DMS 273 (cell line): ENCODE measurements at regions not wholly inside any gene's neighbourhood (a gene's known extent, or its start where the extent isn't known, plus 50 kb on each side); places are given as distances from the start of the nearest gene placed in this dataset.

Experiments used
- DNase-seq: peaks from one replicate; lab custom pipeline; 2025; ENCODE audit not compliant: unreplicated experiment; lab: John Stamatoyannopoulos, UW

DNA sequence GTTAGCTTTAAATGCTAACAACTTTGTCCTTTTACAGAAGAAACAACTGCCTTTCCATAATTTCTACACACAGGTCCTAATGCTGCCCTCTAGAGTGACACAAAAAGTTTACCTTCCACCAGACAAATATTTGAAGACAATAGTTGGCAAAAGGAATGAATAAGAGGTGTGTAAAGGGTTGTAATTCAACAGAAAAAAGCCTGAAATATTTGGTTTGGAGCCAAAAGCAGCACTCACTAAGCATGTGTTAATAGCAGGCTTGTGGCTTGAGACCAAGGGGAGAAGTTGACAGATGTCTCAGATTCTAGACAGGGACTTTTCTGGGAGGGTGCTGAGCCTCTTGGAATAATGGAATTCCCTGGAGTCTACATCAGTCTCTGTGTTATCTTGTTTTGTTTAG is 156.2 kb upstream of the GALNT17 start:
- peak; percentile 58 for DNase-seq

DNA sequence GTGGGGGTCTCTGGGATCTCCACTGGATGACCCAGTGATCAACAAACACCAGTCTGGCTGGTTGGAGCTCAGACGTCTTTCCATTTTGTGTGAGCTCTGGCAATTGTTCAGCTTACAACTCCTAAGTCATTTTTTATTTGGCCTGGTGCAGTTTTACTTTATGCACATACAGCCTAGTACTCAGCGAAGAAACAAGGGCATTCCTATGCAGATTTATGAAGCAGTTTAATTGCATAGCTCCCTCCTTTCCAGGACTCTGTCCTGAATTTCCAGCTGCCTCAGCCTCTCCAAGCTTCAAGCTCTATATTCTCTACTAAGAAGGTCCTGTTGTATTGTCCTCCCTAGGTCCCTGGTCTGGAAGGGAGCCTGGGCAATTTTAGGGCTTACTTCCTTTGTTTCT is 145.6 kb upstream of the GALNT17 start:
- no peak for DNase-seq

DNA sequence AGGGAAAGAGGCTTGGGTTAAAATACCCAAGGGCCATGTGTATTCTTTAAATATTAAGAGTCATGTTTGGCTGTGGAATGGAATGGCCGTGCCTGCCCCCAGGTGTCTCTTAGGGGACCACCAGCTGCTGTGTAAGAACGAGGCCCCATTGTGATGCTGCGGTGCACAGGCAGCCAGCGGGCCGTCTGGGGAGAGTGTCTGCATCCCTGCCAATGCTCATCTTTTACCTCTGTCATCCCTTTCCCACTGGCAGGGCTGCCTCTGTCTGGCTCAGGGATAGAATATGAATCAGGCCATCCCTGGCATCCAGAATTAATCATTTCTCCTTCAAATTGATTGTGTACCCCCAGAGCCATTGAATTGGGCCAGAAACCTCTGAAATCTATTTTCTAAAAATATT is 137.8 kb upstream of the GALNT17 start:
- DNase-seq, result no peak

DNA sequence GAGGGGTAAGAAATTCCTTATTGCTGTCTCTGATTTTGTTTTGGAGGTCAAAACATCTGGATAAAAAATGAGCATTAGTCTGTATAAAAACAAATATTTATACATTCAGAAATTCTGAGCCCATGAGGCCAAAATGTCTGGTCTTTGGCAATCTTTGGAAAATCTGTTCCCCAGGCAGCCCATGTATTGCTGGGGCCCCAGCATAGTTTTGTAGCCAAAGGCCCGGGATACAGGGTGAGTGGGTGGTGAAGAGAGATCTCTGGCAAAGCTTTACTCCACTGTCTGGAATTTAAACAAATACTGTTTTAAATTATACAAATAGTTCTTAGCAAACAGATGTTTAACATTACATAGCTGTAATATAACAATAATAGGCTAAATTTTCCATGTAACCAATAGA is 134.7 kb upstream of the GALNT17 start:
- no peak for DNase-seq

DNA sequence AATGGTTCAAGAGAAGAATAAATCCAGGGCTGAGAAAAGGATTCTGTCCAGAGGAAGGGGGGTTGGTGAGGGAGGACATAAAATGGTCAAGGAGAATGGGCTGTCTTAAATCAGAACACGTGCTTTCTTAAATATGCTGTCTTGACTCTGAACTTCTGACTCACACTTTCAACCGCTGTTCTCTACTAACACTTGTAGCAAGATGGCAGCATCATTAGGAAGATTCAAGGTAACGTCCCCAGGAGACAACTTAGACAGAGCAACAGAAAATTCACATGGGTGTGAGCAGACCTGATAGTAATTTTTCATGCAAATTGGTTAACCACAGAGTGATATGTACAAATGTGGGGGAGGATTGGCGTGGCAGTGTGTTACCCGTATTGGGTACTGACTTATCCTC is 126.8 kb upstream of the GALNT17 start:
- no peak for DNase-seq

DNA sequence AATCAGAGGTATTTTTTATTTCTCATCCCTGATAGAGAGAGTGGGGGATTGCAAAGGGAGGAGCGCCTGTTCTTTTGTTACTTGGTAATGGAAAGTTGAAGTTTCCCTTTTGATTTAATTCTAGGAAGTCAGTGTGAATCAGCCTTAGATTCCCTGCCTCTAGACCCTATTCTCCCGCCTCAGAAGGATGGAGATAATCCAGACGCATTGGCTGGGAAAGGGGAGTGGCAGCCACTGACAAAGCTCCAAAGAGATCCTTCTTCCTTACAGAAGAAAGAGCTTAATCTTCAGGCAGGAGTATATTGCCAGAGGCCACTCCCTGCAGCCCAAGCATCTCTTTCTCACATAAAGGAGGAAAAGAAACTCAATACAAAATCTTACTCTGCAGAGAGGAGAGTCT is 122.3 kb upstream of the GALNT17 start:
- DNase-seq, result no peak

DNA sequence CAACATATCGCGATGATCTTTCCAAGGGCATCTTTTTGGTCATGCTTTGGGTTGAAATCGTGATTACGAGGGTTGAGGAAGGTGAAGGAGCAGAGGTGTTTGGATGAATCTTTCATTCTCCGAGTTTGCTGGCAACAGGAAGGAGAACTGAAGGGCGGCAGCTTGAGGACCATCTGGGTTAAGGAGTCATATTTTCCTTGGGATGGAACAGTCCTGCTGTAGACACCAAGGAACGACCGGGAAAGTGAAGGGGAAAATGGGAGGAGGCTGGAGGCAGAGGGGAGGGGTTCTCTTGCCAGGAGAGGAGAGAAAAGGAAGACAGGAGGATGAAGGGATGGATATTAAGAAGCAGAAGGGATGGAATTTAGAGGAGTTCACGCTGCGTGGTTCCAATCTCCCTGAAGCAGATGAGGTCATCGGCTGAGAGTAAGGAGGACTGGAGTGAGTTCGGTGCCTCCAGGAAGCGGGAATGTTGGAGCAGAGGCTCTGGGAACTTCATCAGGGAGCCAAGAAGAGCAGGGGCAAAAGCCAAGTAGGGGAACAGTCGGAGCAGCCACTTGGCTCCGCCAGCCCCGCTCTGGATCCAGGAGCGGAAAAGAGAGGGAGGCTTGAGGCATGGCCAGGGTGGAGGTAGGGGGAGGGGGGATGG is 116.6 kb upstream of the GALNT17 start:
- peak; percentile 46 for DNase-seq

DNA sequence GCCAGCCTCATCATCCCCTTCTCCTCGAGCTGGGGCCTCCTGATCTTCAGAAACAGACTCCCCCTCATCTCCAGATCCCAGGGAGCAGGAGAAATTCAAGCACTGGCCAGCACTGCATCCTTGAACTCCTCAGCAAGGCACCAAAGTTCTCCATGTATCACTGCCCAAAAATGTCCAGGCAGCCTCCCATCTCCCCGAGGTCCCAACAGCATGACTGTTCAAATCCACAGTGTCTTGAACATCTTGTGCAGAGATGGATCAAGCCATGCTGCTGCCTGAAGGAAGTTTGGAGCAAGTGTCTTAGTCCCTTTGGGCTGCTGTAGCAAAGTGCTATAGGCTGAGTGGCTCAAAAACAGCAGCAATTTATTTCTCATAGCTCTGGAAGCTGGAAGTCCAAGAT is 115.5 kb upstream of the GALNT17 start:
- DNase-seq, result no peak

DNA sequence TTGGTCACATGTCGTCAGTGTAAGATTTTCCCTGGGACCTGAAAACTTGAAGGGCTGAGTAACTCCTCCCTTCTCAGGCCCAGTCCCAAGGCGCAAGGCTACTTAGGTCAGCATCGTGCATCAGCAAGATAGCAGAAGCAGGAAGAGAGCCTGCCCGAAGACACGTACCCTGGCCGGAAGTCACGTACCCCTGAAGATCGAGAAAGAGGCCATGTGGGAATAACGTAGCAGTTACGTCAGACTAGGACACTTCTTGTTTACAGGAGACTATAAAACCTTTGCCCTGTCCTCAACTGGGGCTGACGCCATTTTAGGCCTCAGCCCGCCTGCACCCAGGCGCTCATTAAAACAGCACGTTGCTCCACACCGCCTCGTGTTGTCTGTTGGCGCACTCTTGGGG is 114.3 kb upstream of the GALNT17 start:
- DNase-seq, result no peak

DNA sequence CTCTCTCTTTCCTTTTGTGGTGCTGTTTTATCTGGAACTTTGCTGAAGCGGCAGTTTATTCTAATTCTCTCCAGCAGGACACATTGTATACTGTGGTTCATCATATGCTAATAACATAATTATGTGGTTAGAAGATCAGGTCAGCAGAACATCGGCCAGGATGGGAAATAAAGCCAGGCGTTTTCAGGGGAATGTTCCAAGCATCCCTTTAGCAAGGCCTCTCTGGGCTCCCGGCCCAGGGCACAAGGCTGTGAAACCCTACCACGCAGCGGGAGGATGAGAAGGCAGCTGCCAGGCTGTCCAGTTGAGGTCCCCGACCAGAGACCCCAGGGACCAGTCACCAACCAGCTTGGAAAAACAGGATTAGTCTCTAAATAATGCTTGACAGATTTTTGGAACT is 112.2 kb upstream of the GALNT17 start:
- DNase-seq, result no peak

DNA sequence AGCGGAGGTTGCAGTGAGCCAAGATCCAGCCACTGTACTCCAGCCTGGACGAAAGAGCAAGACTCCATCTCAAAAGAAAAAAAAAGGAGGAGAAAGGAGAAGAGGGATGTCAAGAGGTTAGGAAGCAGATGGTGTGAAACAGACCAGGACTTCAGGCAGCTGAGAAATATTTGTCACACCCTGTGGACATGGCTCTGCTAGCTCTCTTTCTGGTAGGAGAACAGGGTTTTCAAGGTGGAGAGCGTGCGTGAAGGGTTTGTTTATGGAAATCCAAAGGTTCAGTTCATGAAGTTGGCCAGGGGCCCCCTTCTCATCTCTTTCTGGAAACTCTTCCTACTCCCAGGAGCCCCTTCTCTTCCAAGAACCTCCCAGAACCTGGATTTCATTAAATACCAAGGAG is 110.8 kb upstream of the GALNT17 start:
- no peak for DNase-seq

DNA sequence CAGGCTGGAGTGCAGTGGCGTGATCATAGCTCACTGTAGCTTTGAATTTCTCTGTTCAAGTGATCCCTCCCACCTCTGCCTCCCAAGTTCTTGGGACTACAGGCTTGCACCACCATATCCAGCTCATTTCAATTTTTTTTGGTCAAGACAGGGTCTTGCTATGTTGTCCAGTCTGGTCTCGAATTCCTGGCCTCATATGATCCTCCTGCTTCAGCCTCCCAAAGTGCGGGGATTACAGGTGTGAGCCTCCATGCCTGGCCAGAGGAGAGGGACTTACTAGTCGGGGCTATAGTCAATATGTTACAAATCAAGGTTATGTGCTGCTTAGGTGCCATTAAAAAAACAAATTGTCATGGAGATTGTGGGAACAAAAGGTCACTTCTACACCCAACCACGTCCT is 105.3 kb upstream of the GALNT17 start:
- no peak for DNase-seq

DNA sequence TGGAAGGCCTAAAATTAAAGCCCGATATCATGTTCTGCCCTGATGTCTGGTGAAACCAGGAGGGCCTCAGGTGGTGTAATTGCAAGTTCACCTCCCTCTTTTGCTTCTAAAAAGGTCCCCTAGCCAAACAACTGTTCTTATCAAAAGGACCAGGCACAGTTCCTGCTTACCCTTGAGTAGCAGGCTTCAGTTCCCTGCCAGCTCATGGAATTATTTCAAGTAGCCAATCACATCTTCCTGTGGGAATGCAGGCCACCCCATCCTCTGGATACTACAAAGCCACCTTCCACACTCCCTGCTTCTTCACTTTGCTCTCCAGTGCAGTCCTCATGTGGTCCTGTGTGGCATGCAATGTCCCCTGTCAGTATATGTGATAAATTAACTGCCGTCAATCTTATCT is 97.7 kb upstream of the GALNT17 start:
- no peak for DNase-seq

DNA sequence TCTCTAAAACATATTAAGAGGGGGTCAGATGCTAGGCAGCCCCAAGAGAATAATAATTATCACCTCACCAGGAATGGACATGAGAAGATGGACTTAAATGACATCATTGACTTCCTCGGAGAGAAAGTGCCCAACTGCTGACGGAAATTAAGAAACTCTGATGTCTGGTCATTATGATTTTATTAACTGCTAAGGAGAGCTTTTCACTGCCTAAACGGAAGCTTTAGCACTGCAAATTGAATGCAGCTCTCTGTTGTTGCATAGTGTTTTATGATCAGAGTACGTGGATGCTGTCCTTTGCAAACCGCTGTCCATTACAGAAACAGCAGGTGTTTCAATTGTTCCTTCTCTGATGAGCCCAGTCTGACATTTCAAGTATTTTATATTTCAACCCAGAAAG is 89.4 kb upstream of the GALNT17 start:
- DNase-seq, result no peak

DNA sequence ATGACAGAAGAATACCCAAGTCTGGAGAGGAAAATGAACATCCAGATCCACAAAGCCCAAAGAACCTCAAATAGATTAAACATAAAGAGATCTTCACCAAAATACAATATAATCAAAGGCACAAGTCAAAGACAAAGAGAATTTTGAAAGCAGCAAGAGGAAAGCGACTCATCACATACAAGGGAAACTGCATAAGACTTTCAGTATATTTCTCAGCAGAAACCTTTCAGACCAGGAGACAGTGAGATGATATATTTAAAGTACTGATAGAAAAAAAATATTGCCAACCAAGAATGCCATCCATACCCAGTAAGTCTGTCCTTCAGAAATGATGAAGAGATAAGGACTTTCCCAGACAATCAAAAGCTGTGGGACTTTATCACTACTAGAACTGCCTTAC is 81.5 kb upstream of the GALNT17 start:
- DNase-seq, result no peak

DNA sequence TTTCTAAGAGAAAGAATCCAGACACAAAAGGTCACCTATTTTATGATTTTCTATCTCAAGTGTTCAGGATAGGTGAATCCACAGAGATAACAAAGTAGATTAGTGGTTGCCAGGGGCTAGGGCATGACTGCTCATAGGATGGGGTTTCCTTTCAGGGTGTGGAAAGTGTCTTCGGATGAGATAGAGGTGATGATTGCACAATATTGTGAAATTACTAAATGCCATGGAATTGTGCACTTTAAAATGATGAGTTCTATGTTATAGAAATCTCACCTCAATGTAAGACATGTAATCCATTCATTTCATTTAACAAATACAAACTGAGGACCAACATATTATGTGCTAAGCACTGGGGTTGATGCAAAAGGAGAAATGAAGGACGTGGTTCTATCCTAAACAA is 76.4 kb upstream of the GALNT17 start:
- DNase-seq, result no peak

DNA sequence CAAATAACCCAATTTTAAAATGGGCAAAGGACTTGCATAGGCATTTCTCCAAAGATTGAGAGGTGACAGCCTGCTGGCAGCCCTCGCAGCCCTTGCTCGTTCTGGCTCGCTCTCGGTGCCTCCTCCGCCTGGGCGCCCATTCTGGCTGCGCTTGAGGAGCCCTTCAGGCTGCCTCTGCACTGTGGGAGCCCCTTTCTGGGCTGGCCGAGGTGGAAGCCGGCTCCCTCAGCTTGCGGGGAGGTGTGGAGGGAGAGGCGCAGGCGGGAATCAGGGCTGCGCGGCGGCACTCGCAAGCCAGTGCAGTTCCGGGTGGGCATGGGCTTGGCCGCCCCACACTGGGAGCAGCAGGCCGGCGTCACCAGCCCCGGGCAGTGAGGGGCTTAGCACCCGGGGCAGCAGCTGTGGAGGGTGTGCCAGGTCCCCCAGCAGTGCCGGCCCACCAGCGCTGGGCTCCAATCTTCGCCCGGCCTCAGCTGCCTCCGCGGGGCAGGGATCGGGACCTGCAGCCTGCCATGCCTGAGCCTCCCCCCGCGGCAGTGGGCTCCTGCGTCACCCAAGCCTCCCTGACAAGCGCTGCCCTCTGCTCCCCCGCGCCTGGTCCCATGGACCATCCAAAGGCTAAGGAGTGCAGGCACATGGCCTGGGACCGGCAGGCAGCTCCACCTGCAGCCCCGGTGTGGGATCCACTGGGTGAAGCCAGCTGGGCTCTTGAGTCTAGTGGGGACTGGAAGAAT is 54.0 kb upstream of the GALNT17 start:
- no peak for DNase-seq
